HG03460 (cell line): ENCODE measurements at regions not wholly inside any gene's neighbourhood (a gene's known extent, or its start where the extent isn't known, plus 50 kb on each side); places are given as distances from the start of the nearest gene placed in this dataset.

Source experiments
- ATAC-seq: cut with Tn5 transposase; IDR thresholded peaks from one replicate; pipeline ENCODE4 v1.9.1; 2021; ENCODE audit not compliant: unreplicated experiment

- ATAC-seq, result no peak
These were observed 354.8 kb downstream of the ETS1 start for GRCh38 chr11:128232588-128232987.

GRCh38 chr11:128231845-128232410, 355.4 kb downstream of the ETS1 start:
- no peak for ATAC-seq

- no peak for ATAC-seq
These were observed 359.9 kb downstream of the ETS1 start for GRCh38 chr11:128227466-128227865.

GRCh38 chr11:128226106-128226716, 361.1 kb downstream of the ETS1 start:
- no peak for ATAC-seq

GRCh38 chr11:128222245-128222884, 365.0 kb downstream of the ETS1 start:
- no peak for ATAC-seq

GRCh38 chr11:128219731-128220120, 367.6 kb downstream of the ETS1 start:
- no peak for ATAC-seq

GRCh38 chr11:128216198-128216597, 371.2 kb downstream of the ETS1 start:
- ATAC-seq, result no peak

GRCh38 chr11:128215238-128215882, 372.0 kb downstream of the ETS1 start:
- no peak for ATAC-seq

- ATAC-seq, result no peak
These were observed 373.1 kb downstream of the ETS1 start for GRCh38 chr11:128214263-128214662.

GRCh38 chr11:128213461-128213860, 373.9 kb downstream of the ETS1 start:
- ATAC-seq, result no peak

- ATAC-seq, result no peak
These were observed 375.0 kb downstream of the ETS1 start for GRCh38 chr11:128212324-128212723.

GRCh38 chr11:128210148-128210940, 377.0 kb downstream of the ETS1 start:
- no peak for ATAC-seq

- no peak for ATAC-seq
These were observed 378.3 kb downstream of the ETS1 start for GRCh38 chr11:128209138-128209435.

- ATAC-seq, result no peak
These were observed 378.8 kb downstream of the ETS1 start for GRCh38 chr11:128208329-128209137.

GRCh38 chr11:128207861-128208321, 379.5 kb downstream of the ETS1 start:
- ATAC-seq, result no peak

GRCh38 chr11:128206461-128206860, 380.9 kb downstream of the ETS1 start:
- ATAC-seq, result no peak

GRCh38 chr11:128205796-128206195, 381.6 kb downstream of the ETS1 start:
- no peak for ATAC-seq

- ATAC-seq, result no peak
These were observed 382.5 kb downstream of the ETS1 start for GRCh38 chr11:128204898-128205297.

- no peak for ATAC-seq
These were observed 385.6 kb downstream of the ETS1 start for GRCh38 chr11:128201801-128202200.

GRCh38 chr11:128201009-128201408, 386.3 kb downstream of the ETS1 start:
- no peak for ATAC-seq

- no peak for ATAC-seq
These were observed 386.9 kb downstream of the ETS1 start for GRCh38 chr11:128200467-128200866.
